GM23248 (cell line): ENCODE measurements at regions not wholly inside any gene's neighbourhood (a gene's known extent, or its start where the extent isn't known, plus 50 kb on each side); places are given as distances from the start of the nearest gene placed in this dataset.

ENCODE experiments used
- EZH2 ChIP-seq: fragments of 200-600 bp; sonication (generic); IDR thresholded peaks from 2 replicates; pipeline ENCODE4 v1.6.1; 2018; ENCODE audit warnings: antibody characterized with exemption, mild to moderate bottlenecking; ENCODE audit not compliant: insufficient read depth, poor library complexity, severe bottlenecking
- EZH2phosphoT487 ChIP-seq: fragments of 200-600 bp; sonication (generic); IDR thresholded peaks from 2 replicates; pipeline ENCODE4 v1.6.1; 2018; ENCODE audit warnings: antibody characterized with exemption, moderate library complexity, mild to moderate bottlenecking, low read depth; ENCODE audit not compliant: insufficient read depth

DNA sequence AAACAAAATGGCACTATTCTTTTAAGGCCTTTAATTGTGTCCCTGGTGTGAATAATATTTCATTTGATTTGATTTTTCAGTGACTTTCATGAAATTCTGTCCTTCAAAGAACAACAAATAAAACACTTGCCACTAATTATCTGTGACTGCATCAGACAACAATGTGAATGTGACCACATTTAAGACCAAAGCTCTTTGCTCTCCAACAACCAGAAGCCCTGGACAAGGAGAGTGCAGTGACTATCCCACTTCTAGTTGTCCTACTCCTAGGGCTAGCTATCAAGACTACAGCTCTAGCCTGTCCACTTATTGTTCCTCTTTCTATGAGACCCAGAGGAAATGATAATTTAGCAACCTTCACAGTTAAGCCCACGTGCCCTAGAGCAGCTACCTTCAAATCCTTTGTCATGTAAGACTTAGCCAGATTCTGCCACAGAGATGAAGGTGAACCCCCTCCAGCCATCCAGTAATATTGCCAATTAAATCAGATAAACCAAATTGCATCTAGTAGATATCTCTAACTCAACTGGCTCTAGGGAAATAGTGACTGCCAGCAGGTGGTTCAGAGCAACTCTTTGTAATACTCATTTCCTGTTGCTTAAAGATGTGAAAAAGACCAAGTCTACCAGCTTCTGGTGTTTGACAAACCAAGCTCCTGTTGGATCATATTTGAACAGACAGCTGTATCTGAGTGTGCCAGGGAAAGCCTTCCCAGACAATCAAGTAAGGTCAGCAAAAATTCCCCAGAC is 142.6 kb upstream of the BLID start:
- TF ChIP-seq EZH2 (no peak), EZH2phosphoT487 (no peak)
